ENCODE measurements at regions not wholly inside any gene's neighbourhood (a gene's known extent, or its start where the extent isn't known, plus 50 kb on each side); places are given as distances from the start of the nearest gene placed in this dataset.

DNA sequence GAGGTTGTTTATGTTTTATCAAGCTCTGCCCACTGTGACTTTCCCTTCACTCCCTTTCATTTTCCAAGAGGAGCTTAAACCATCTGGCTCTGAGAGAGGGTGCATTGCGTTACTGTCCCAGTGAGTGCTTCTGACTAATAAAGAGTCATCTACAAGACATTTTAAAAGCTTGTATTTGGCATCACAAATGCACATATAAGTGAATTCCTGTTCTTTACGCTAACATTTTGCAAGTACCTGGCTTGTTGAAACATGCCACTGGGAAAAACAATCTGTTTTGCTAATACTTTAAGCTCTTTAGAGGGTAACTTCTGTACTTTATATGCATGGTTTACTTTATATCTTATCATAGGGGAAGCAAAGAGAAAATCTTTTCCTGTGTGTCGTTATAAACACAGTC, 534.6 kb upstream of the POM121L12 start:
- Mint-ChIP-seq H3K27ac (no peak overlapping the region), H3K9me3 (peaks cover 2 to 42% (median 14%) of the 10 kb centered on the region in 6 donors), H3K36me3 (no peaks in the 10 kb centered on the region), H3K4me1 (no peaks in the 10 kb centered on the region), H3K4me3 (no peak overlapping the region), H3K27me3 (ENCODE audit: low read depth in 3 of 3) (no peaks in the 10 kb centered on the region)
- no peak for DNase-seq

DNA sequence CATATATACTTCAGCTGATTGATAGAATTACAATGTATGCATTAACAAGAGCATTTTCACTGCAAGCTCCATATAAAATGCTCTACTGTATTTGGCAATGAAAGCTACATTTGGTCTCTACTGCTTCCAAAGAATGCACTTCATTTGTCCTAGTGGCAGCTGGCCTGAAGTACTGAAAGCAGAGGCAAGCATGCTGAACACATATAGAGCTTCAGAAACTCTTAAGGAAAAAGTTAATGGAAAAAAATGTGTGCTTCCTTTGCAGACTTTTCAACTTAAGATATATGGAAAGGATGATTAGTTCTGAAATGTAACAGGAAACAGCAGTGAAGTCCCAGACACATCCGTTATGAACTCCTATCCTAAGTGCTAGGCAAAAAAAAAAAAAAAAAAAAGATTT, 537.1 kb upstream of the POM121L12 start:
- DNase-seq = no peak
- Mint-ChIP-seq H3K4me3 (no peak overlapping the region), H3K27me3 (ENCODE audit: low read depth in 3 of 3) (no peaks in the 10 kb centered on the region), H3K36me3 (no peaks in the 10 kb centered on the region), H3K27ac (no peak overlapping the region), H3K9me3 (peaks cover 2 to 32% (median 15%) of the 10 kb centered on the region in 6 donors), H3K4me1 (no peaks in the 10 kb centered on the region)

DNA sequence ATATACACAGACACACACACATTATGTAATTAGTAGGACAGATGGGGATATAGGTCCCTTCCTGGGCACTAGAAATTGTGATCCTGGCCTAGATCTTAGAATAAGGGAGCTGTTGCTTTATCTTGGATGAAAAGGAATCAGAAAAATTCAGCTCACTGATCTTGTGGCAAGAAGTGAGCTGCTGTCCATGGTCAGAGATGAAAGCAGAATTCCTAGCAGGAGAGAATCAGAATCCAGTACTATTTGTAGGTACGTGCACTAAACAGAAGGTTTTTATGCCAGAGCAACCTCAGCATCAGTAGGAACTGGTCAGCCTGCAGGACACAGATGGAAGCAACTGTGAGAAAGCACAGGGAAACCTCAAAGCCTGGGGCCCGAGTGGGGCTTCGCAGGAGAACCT, 549.2 kb upstream of the POM121L12 start:
- Mint-ChIP-seq H3K9me3 (peaks cover 0 to 36% (median 23%) of the 10 kb centered on the region in 6 donors), H3K27ac (no peak overlapping the region), H3K4me1 (no peaks in the 10 kb centered on the region)

DNA sequence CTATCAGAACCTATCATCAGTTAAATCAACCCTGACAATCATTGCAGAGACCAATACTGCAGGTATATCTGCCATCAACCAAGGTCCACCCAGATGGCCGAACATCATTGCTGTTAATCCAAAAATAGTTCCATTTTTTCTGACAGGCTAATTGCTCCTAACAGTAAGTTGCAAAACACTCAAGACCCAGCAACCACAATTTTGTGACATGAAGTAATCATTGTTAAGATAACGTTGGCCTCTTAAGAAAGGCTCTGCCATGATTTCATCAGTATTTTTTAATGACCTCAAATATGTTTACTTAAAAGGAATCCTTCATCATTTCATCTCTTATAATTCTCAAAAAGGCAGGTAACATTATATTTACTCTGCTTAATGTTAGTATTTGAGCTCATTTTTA, 553.4 kb upstream of the POM121L12 start:
- no peak for DNase-seq
- peaks cover 0 to 2% (median 0%) of the 10 kb centered on the region in 3 donors for H3K27me3 Mint-ChIP-seq (ENCODE audit: low read depth in 3 of 3)
- peaks cover 0 to 50% (median 26%) of the 10 kb centered on the region in 6 donors for H3K9me3 Mint-ChIP-seq
- H3K4me1 Mint-ChIP-seq = no peaks in the 10 kb centered on the region
- H3K27ac Mint-ChIP-seq = no peak overlapping the region
- no peaks in the 10 kb centered on the region for H3K36me3 Mint-ChIP-seq
- H3K4me3 Mint-ChIP-seq = no peak overlapping the region

More for the DNA sequence above, 549.2 kb upstream of the POM121L12 start:
- no peaks in the 10 kb centered on the region for H3K36me3 Mint-ChIP-seq
- H3K27me3 Mint-ChIP-seq (ENCODE audit: low read depth in 3 of 3) = peaks cover 0 to 2% (median 0%) of the 10 kb centered on the region in 3 donors
- no peak overlapping the region for H3K4me3 Mint-ChIP-seq
- no peak for DNase-seq

DNA sequence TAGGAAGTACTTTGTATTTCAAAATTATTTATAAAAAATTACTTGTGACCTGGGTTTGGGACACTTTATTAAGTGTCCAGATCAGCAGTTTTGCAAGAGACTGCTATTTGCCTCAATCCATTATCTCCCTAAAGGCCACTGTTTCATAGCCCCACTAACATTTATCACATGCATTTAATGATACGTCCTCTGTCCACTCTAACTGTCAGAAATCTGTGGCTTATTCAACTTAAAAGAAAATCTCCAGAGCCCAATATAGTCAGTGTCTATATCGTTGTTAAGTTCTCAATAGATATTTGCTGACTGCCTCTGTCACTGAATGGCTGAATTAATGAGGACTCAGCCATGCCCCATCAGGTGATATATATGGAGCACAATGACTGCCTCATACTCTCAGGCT, 553.9 kb upstream of the POM121L12 start:
- peaks cover 0 to 2% (median 0%) of the 10 kb centered on the region in 3 donors for H3K27me3 Mint-ChIP-seq (ENCODE audit: low read depth in 3 of 3)
- no peaks in the 10 kb centered on the region for H3K36me3 Mint-ChIP-seq
- DNase-seq = no peak
- no peak overlapping the region for H3K4me3 Mint-ChIP-seq
- H3K9me3 Mint-ChIP-seq = peaks cover 0 to 48% (median 24%) of the 10 kb centered on the region in 6 donors
- no peak overlapping the region for H3K27ac Mint-ChIP-seq
- H3K4me1 Mint-ChIP-seq = no peaks in the 10 kb centered on the region

DNA sequence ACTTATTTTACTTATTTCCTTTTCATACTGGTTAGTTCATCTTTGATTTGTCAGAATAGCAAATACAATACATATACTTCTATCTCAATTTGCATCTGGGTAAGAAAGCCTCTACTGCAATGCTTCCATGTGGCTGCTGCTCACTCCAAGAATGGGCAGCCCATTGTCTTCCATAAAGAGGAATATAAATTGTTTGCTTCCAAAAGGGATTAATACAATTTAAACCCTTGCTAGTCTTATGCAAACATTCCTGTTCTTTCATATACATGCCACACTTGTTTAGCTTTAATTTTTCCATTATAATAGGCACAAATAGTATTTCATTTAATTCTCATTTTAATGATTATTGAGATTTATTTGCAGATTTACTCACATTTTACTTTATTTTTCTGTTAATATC, 555.4 kb upstream of the POM121L12 start:
- H3K4me1 Mint-ChIP-seq = no peaks in the 10 kb centered on the region
- H3K27me3 Mint-ChIP-seq (ENCODE audit: low read depth in 3 of 3) = peaks cover 0 to 2% (median 0%) of the 10 kb centered on the region in 3 donors
- no peaks in the 10 kb centered on the region for H3K36me3 Mint-ChIP-seq
- DNase-seq = no peak
- no peak overlapping the region for H3K27ac Mint-ChIP-seq
- peaks cover 0 to 40% (median 24%) of the 10 kb centered on the region in 6 donors for H3K9me3 Mint-ChIP-seq
- H3K4me3 Mint-ChIP-seq = no peak overlapping the region

DNA sequence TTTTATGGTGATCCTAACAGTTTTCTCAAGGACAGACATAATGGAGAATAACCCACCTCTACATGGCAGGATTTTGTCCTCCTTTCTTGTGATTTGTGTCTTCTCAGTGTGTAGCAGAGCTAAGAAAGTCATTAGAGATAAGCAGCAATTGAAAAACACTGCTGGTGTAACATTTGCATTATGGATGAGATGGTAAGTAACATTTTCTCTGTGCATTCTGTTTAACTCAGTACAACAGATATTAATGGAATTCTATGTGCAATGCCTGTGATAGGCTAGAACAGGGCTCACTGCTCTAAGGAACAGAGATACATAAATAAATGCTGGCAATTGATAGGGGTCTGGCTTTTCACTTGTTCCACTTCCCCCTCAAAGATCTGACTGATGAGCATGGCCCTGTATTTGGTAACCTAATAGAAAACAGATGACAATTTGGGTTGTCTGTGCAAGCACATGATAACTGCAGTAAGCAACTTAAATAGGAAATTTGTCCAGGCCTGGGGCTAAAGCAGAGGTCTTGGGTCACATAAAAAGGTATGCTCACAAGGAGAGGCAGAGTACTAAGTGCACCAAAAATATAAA, 560.3 kb upstream of the POM121L12 start:
- Mint-ChIP-seq H3K9me3 (peaks cover 5 to 58% (median 22%) of the 10 kb centered on the region in 6 donors), H3K4me3 (no peak overlapping the region), H3K27ac (no peak overlapping the region), H3K27me3 (ENCODE audit: low read depth in 3 of 3) (peaks cover 0 to under 1% (median 0%) of the 10 kb centered on the region in 3 donors), H3K4me1 (no peaks in the 10 kb centered on the region), H3K36me3 (no peaks in the 10 kb centered on the region)
- DNase-seq = no peak

DNA sequence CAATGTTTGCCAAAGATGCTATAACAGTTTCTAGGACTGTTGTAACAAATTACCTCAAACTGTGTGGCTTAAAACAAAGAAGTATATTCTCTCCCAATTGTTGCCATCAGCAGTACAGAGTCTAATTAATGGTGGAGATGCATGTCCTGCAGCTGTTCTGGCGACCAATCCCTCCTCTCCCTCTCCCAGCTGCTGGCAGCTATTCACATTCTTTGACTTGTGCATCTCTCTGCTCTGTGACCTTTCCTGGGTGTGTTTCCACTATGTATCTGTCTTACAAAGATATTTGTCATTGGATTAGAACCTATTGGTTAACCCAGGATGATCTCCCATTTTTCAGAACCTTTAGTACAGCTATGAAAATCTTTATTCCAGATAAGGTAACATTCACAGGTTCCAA, 561.7 kb upstream of the POM121L12 start:
- Mint-ChIP-seq H3K9me3 (peaks cover 11 to 68% (median 31%) of the 10 kb centered on the region in 6 donors), H3K4me3 (no peak overlapping the region), H3K4me1 (no peaks in the 10 kb centered on the region), H3K27ac (no peak overlapping the region), H3K27me3 (ENCODE audit: low read depth in 3 of 3) (peaks cover 0 to 2% (median 0%) of the 10 kb centered on the region in 3 donors), H3K36me3 (no peaks in the 10 kb centered on the region)
- no peak for DNase-seq

DNA sequence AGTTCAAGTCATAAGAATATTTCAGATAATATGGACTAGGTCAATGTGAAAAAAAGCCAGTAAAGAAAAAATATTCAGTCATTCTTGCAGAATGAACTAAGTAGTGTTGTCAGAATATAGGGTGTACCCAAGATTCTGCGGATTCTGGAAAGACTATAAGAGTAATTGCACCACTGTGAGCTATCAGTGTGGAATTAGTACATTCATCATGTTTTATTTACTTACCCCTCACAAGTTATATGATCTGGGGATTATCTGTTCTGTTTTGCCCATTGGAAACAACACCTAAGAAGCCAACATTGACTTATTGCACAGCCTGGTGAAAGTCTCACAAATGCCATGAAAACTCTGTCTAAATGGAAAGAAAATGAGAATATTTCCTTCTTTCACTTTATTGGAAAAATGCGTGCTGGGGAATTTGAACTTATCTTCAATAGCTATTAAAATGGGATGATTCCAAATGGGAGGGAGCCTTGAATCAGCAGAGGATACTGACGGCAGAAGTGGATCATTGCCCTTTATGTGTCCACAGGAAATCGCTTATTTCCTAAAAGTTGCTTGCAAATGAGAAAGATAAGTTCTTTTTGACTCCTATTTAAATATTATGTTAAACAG, 563.3 kb upstream of the POM121L12 start:
- Mint-ChIP-seq H3K36me3 (no peaks in the 10 kb centered on the region), H3K27me3 (ENCODE audit: low read depth in 3 of 3) (peaks cover 0 to 2% (median 0%) of the 10 kb centered on the region in 3 donors), H3K9me3 (peaks cover 10 to 62% (median 27%) of the 10 kb centered on the region in 6 donors), H3K4me1 (no peaks in the 10 kb centered on the region), H3K27ac (no peak overlapping the region), H3K4me3 (no peak overlapping the region)
- no peak for DNase-seq

DNA sequence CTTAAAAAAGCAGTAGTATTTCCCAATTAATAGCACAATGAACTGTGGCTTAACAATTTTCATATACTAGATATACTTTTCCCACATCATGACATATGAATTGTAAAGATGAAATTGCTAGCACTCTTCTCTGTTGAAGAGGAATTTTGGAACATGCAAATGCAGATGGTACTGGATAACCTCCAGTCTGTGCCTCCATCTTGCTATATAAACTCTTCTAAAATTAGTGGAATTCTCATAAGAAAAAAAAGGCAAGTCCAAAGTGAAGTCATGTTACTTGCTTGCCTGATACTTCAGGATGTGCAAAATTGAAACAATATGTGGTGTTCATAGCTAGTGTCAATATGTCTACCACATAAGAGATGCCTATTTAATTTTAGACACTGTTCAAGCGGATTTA, 570.2 kb upstream of the POM121L12 start:
- Mint-ChIP-seq H3K27me3 (ENCODE audit: low read depth in 3 of 3) (peaks cover 0 to 3% (median 0%) of the 10 kb centered on the region in 3 donors), H3K4me3 (no peak overlapping the region), H3K36me3 (no peaks in the 10 kb centered on the region), H3K4me1 (no peaks in the 10 kb centered on the region), H3K9me3 (peaks cover 14 to 69% (median 43%) of the 10 kb centered on the region in 6 donors), H3K27ac (no peak overlapping the region)
- DNase-seq = no peak

DNA sequence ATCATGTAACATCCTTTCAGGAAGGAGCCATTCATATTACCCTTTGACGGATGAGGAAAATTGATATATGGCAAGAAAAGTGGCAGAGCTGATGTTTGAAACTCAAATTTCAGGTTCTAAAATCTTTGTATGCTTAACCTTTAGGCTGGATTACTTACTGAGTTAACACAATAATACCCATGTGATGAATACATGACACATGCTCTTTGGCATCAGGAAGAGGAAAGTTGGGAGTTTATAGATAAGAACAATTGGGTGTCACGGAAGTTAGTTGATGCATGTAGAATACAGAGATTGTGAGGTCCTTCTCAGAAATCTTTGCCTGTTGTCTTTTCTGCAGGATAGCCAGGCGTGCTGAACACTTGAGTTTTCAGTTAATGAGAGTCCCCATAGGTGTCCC, 572.1 kb upstream of the POM121L12 start:
- Mint-ChIP-seq H3K4me1 (no peaks in the 10 kb centered on the region), H3K27ac (no peak overlapping the region), H3K27me3 (ENCODE audit: low read depth in 3 of 3) (peaks cover 0 to 2% (median 0%) of the 10 kb centered on the region in 3 donors), H3K36me3 (no peaks in the 10 kb centered on the region), H3K4me3 (no peak overlapping the region), H3K9me3 (peaks cover 10 to 68% (median 37%) of the 10 kb centered on the region in 6 donors)
- no peak for DNase-seq

DNA sequence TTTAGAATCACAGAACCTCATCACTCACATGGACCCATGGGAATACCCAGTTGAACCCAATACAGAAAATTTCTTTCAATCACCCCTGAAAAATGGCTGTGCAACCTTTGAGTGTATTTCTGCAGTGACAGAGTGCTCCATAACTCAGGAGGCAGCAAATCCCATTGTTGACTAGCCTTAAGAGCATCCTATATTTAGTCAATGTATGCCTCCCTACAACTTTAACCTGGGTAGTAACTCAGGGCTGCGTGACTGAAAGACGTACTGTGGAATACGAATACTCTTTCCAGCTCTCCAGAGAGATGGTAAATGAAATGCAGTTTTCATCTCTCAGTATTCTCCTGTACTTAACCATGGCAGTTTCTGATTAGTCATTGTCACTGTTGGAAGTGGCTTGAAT, 573.0 kb upstream of the POM121L12 start:
- no peak overlapping the region for H3K4me3 Mint-ChIP-seq
- H3K27ac Mint-ChIP-seq = no peak overlapping the region
- no peak for DNase-seq
- H3K4me1 Mint-ChIP-seq = no peaks in the 10 kb centered on the region
- H3K27me3 Mint-ChIP-seq (ENCODE audit: low read depth in 3 of 3) = peaks cover 0 to 2% (median 0%) of the 10 kb centered on the region in 3 donors
- peaks cover 12 to 64% (median 36%) of the 10 kb centered on the region in 6 donors for H3K9me3 Mint-ChIP-seq
- no peaks in the 10 kb centered on the region for H3K36me3 Mint-ChIP-seq

DNA sequence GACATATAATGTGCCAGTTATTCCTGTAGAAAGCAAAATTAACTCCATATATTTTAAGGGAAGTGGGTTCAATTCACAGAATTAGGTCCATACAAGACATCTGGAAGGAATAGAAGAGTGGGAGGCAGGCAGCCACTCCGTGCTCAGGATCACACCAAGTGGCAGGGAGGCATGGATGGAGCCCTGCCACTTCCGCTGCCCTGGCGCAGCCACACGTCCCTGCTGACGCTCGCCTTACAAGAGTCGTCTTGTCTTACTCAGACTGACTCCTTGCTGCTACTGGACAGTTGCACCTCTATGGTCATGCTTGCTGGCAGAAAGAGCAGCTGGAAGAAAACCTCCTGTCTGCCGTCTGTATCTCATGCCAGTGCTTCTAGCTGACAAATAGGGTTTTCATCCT, 579.9 kb upstream of the POM121L12 start:
- DNase-seq = no peak
- H3K9me3 Mint-ChIP-seq = peaks cover 15 to 68% (median 40%) of the 10 kb centered on the region in 6 donors
- no peaks in the 10 kb centered on the region for H3K4me1 Mint-ChIP-seq
- H3K4me3 Mint-ChIP-seq = no peak overlapping the region
- no peak overlapping the region for H3K27ac Mint-ChIP-seq
- H3K36me3 Mint-ChIP-seq = peaks cover 0 to 5% (median 0%) of the 10 kb centered on the region in 3 donors
- no peaks in the 10 kb centered on the region for H3K27me3 Mint-ChIP-seq (ENCODE audit: low read depth in 3 of 3)

DNA sequence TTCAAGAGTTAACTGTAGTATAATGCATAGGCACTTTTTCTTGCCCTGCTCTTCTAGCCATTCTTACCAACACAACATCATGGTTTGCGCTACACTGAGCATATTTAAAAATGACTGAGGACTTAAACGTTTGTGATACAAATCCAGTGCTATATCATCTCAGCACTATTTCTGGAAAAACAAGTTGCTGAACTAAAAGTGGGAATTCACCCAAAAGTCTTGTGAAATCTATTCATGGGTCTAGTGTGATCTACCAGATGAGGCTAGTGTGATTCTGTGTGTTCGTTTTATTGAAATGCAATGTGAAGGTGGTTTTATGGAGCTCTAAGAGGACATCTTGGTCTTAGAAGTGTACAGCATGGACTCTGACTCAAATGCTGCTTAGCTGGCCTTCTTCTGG, 584.6 kb upstream of the POM121L12 start:
- Mint-ChIP-seq H3K4me3 (no peak overlapping the region), H3K27me3 (ENCODE audit: low read depth in 3 of 3) (peaks cover 0 to 4% (median 2%) of the 10 kb centered on the region in 3 donors), H3K27ac (no peak overlapping the region), H3K9me3 (peaks cover 9 to 72% (median 49%) of the 10 kb centered on the region in 6 donors), H3K4me1 (no peaks in the 10 kb centered on the region), H3K36me3 (no peaks in the 10 kb centered on the region)
- DNase-seq = no peak

Measured in immature natural killer cell (primary cell).